IPS-20b (cell line): ENCODE measurements at regions not wholly inside any gene's neighbourhood (a gene's known extent, or its start where the extent isn't known, plus 50 kb on each side); places are given as distances from the start of the nearest gene placed in this dataset.

ENCODE experiments used
- H3K27ac ChIP-seq: one replicate; pipeline ENCODE4 v1.5.1; 2013; ENCODE audit warnings: low read length
- H3K27me3 ChIP-seq: 2 replicates; pipeline ENCODE4 v1.6.1; 2013; ENCODE audit warnings: mild to moderate bottlenecking, low read length, inconsistent platforms; ENCODE audit not compliant: insufficient read depth
- H3K36me3 ChIP-seq: 2 replicates; pipeline ENCODE4 v1.6.1; 2013; ENCODE audit warnings: low read depth, mild to moderate bottlenecking, inconsistent platforms, low read length, moderate library complexity; ENCODE audit not compliant: insufficient read depth
- H3K4me1 ChIP-seq: 2 replicates; pipeline ENCODE4 v1.6.1; 2013; ENCODE audit warnings: mild to moderate bottlenecking, control low read depth, inconsistent platforms, low read length, moderate library complexity; ENCODE audit not compliant: insufficient read depth
- H3K4me3 ChIP-seq: 2 replicates; pipeline ENCODE4 v1.5.1; 2013; ENCODE audit warnings: mild to moderate bottlenecking, low read length, inconsistent platforms
- H3K9ac ChIP-seq: 2 replicates; pipeline ENCODE4 v1.6.1; 2013; ENCODE audit warnings: low read depth, mild to moderate bottlenecking, inconsistent platforms, low read length, moderate library complexity
- H3K9me3 ChIP-seq: 2 replicates; pipeline ENCODE4 v1.6.1; 2013; ENCODE audit warnings: mild to moderate bottlenecking, low read depth, low read length, inconsistent platforms; ENCODE audit not compliant: insufficient read depth

DNA sequence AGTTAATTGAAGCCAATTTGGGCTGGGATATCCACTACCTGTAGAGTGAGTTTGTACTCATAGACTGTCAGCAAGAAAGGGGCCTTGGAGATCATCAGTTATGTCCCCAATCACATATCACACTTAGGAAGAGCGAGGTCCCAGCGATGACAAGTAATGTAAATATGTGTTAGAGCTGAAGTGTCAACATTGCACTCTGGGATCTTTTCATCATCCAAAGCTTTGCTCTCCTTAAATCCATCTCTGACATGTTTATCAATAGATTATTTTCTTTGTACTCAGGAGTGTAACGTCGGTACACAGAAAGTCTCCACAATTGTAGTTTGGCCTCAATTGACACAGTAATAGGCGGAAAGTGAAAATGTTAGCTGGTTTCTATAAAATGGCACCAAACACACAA, 113.7 kb upstream of the TPRG1 start:
- Histone ChIP-seq H3K4me1 (no peaks in the 10 kb centered on the region), H3K9me3 (no peaks in the 10 kb centered on the region; the same call in 1 of the 2 replicates), H3K36me3 (no peaks in the 10 kb centered on the region), H3K9ac (no peak overlapping the region), H3K4me3 (no peak overlapping the region), H3K27ac (no peak overlapping the region), H3K27me3 (no peaks in the 10 kb centered on the region)

DNA sequence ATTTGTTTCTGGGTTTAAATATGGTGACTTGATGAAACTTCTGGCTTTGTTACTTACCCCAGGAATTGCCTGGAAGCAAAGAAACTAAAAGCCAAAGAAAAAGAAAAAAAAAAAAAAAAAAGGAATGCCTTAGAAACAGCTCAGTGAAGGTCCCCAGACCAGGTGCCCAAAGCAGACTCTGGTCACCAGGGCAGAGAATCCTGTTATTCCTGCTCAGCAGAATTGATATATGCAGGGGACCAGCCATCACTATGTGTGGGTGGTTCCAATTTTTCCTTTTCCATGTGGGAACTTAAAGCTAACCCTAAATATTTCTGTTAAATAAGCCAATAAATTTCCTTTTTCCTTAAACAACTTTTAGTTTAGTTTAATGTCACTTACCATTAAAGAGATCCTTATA, 100.8 kb upstream of the TPRG1 start:
- H3K27me3 ChIP-seq, result no peaks in the 10 kb centered on the region
- H3K4me1 ChIP-seq, result no peaks in the 10 kb centered on the region
- no peak overlapping the region for H3K4me3 ChIP-seq
- no peak overlapping the region for H3K27ac ChIP-seq
- no peaks in the 10 kb centered on the region for H3K36me3 ChIP-seq
- H3K9me3 ChIP-seq, result peaks cover 10% of the 10 kb centered on the region; the same call in 1 of the 2 replicates
- H3K9ac ChIP-seq, result no peak overlapping the region

GRCh38 chr3:189071446-189071845, 100.3 kb upstream of the TPRG1 start:
- Histone ChIP-seq H3K9ac (no peak overlapping the region), H3K9me3 (peaks cover 10% of the 10 kb centered on the region; the same call in 1 of the 2 replicates), H3K36me3 (no peaks in the 10 kb centered on the region), H3K27me3 (no peaks in the 10 kb centered on the region), H3K4me1 (no peaks in the 10 kb centered on the region), H3K4me3 (no peak overlapping the region), H3K27ac (no peak overlapping the region)

DNA sequence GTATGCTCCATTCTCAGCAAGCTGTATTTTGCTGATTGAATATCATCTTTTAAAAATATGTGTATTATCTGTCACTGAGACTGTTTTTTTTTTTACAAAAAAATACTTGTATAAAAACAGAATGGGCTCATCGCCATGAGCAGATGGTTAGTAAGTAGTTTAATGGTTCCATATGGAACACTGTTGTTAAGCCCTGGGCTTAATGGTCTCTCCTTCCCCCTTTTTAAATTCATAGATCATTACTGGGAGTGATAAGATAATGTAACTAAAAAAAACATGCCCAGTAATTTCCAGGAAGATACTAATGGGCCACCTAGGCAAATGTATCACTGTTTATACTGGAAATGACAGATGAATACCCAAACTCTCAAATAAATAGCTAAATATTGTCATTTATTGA, 95.3 kb upstream of the TPRG1 start:
- Histone ChIP-seq H3K4me3 (no peak overlapping the region), H3K27ac (no peak overlapping the region), H3K9me3 (no peaks in the 10 kb centered on the region), H3K36me3 (no peaks in the 10 kb centered on the region), H3K9ac (no peak overlapping the region), H3K27me3 (no peaks in the 10 kb centered on the region), H3K4me1 (no peaks in the 10 kb centered on the region)

GRCh38 chr3:189080745-189081144, 91.0 kb upstream of the TPRG1 start:
- Histone ChIP-seq H3K9me3 (no peaks in the 10 kb centered on the region), H3K4me3 (no peak overlapping the region), H3K36me3 (no peaks in the 10 kb centered on the region), H3K27me3 (no peaks in the 10 kb centered on the region), H3K9ac (no peak overlapping the region), H3K4me1 (no peaks in the 10 kb centered on the region), H3K27ac (no peak overlapping the region)

GRCh38 chr3:189082666-189083427, 88.9 kb upstream of the TPRG1 start:
- H3K4me3 ChIP-seq, result no peak overlapping the region
- no peaks in the 10 kb centered on the region for H3K27me3 ChIP-seq
- H3K4me1 ChIP-seq, result no peaks in the 10 kb centered on the region
- no peak overlapping the region for H3K27ac ChIP-seq
- no peaks in the 10 kb centered on the region for H3K9me3 ChIP-seq
- H3K36me3 ChIP-seq, result no peaks in the 10 kb centered on the region
- no peak overlapping the region for H3K9ac ChIP-seq

DNA sequence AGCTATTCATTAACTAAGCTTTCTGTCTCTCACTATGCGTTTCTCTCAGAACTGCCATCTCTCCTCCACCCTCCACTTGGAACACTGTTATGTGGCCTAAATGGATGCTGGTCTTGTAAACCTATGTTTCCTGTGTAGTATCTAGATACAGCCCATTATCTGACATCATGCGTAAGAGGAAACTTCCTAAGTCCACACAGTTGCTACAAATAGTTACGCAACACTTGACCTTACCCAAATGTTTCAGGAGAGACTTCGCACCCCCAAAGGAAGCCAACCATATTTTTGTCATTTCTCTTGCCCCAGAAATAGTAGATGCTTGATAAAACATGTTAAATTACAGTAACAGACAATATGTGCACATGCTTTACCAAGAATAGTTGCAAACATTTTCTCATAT, 87.2 kb upstream of the TPRG1 start:
- no peaks in the 10 kb centered on the region for H3K36me3 ChIP-seq
- no peaks in the 10 kb centered on the region for H3K4me1 ChIP-seq
- H3K27me3 ChIP-seq, result no peaks in the 10 kb centered on the region
- no peaks in the 10 kb centered on the region for H3K9me3 ChIP-seq
- H3K4me3 ChIP-seq, result no peak overlapping the region
- no peak overlapping the region for H3K27ac ChIP-seq
- H3K9ac ChIP-seq, result no peak overlapping the region

GRCh38 chr3:189092547-189092946, 79.2 kb upstream of the TPRG1 start:
- Histone ChIP-seq H3K9me3 (no peaks in the 10 kb centered on the region), H3K27ac (no peak overlapping the region)

GRCh38 chr3:189094539-189094938, 77.2 kb upstream of the TPRG1 start:
- Histone ChIP-seq H3K9ac (no peak overlapping the region), H3K4me3 (no peak overlapping the region), H3K27me3 (no peaks in the 10 kb centered on the region), H3K9me3 (no peaks in the 10 kb centered on the region), H3K4me1 (no peaks in the 10 kb centered on the region), H3K27ac (no peak overlapping the region), H3K36me3 (no peaks in the 10 kb centered on the region)

More at GRCh38 chr3:189092547-189092946, 79.2 kb upstream of the TPRG1 start:
- H3K4me3 ChIP-seq, result no peak overlapping the region
- H3K9ac ChIP-seq, result no peak overlapping the region
- H3K36me3 ChIP-seq, result no peaks in the 10 kb centered on the region
- no peaks in the 10 kb centered on the region for H3K27me3 ChIP-seq
- no peaks in the 10 kb centered on the region for H3K4me1 ChIP-seq

DNA sequence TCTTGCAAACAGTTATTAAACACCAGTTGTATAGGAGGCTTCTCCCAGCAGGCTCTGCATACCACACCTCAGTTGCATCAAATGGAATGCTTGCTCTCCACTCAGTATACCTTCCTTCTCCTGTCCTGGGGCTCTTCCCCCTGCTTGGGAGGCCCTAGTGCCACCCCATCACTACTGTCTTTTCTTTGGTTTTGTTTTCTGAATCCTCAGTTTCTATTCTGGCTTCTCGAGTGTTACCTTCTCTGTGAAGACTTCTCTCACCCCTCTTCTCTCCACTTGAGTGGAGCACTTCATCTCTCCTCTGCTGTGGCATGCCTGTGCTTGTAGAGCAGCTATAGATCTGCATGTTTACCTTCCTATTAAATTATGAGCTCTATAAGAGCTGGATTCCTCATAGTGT, 75.7 kb upstream of the TPRG1 start:
- no peaks in the 10 kb centered on the region for H3K4me1 ChIP-seq
- no peaks in the 10 kb centered on the region for H3K36me3 ChIP-seq
- H3K4me3 ChIP-seq, result no peak overlapping the region

DNA sequence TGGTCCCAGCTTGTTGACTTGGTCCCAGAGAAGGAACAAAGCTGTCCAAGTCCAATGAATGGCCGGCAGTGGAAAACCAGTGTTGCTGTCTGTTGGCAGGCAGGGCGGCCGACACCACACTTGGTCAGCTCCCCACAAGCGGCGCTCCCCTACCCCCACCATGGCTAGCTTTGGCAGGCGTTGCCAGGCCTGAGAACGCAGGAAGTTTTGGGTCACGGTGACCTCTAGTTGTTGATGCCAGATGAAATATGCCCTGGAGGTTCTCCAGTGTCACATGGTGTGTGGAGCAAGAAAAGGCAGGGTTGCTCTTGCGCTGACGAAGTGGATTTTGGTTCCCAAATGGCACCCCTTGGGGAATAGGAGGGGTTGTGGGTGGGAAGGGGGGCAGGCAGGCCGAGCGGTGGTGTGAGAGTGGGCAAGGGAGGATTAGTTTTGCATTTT, 72.7 kb upstream of the TPRG1 start:
- Histone ChIP-seq H3K9me3 (no peaks in the 10 kb centered on the region), H3K4me3 (no peak overlapping the region), H3K9ac (no peak overlapping the region), H3K27me3 (no peaks in the 10 kb centered on the region), H3K36me3 (no peaks in the 10 kb centered on the region), H3K27ac (no peak overlapping the region), H3K4me1 (no peaks in the 10 kb centered on the region)

More for the DNA sequence above, 75.7 kb upstream of the TPRG1 start:
- H3K9me3 ChIP-seq, result no peaks in the 10 kb centered on the region
- no peak overlapping the region for H3K9ac ChIP-seq
- no peak overlapping the region for H3K27ac ChIP-seq
- no peaks in the 10 kb centered on the region for H3K27me3 ChIP-seq

DNA sequence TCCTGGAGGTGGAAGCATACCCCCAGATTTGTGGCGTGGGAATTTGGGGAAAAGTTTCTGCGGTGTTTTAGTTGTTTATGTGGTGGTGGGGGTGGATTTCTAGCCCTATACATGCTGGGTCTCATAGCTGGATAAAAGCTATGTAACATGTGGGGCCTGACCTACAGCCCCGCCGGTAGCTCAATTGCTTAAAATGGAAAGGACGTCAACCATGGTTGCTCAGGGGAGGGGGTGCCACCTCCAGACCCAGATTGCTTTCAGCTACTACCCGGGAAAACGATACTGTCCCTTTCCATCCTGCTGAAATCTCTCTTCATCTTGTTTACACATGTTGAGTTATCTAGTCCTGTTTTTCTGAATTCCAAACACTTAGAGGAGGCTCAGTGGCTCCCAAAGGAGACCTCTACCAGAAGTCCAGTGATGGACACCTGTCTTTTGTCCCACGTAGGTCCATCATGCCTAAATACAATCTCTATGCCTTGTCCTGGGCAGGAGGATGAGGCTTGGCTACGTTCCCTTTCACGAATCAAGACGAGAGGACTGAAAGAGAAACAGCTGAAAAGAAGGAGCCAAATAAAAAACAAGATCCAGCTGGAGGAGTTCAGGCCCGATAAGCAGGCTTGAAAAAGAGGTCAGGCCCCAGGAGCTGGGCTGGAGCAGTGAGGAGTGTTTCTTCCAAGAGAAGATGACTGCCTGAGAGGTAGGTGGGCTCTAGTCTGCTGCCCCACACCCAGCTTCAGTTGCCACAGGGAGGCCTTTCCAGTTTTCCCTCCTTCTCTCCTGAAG, 72.1 kb upstream of the TPRG1 start:
- no peaks in the 10 kb centered on the region for H3K27me3 ChIP-seq
- H3K4me1 ChIP-seq, result no peaks in the 10 kb centered on the region
- no peaks in the 10 kb centered on the region for H3K9me3 ChIP-seq
- H3K9ac ChIP-seq, result no peak overlapping the region
- H3K4me3 ChIP-seq, result no peak overlapping the region
- no peaks in the 10 kb centered on the region for H3K36me3 ChIP-seq
- no peak overlapping the region for H3K27ac ChIP-seq
